ENCODE measurements at regions not wholly inside any gene's neighbourhood (a gene's known extent, or its start where the extent isn't known, plus 50 kb on each side); places are given as distances from the start of the nearest gene placed in this dataset.
"Not testable (repeated sequence)": the region's sequence is repeated elsewhere in the genome, so short reads cannot be mapped to it uniquely, and the experiment has no call there.

DNA sequence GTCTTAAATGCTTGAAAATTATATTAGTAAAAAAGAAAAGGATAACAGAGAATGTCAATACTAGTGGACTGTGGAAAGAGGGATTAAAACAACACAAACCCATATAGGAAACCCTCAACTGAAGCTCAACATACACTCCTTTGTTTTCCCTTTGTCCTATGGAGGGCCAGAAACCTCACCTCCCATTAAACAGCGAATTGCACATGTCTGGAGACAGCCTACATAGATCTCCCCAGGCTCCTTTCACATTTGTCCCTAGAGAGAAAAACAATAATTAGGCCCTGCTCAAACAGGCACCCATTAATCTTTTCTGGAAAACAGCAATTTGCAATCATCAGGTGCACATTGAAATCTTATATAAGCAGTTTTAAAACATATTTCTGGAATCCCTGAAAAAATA, 87.6 kb upstream of the SEMA3D start:
- Histone ChIP-seq H3K9me2 (replicated peaks; ENCODE audit: insufficient read depth, low read length) (no peaks in the 10 kb centered on the region), H3K36me3 (ENCODE audit: low read length) (no peaks in the 10 kb centered on the region), H2AFZ (ENCODE audit: low read depth, low read length, severe bottlenecking) (no peak overlapping the region), H3K27me3 (ENCODE audit: low read length) (no peaks in the 10 kb centered on the region), H3K4me3 (ENCODE audit: insufficient read depth, low read length, poor library complexity, severe bottlenecking) (no peak overlapping the region), H3F3A (ENCODE audit: insufficient read depth) (no peaks in the 10 kb centered on the region), H4K20me1 (ENCODE audit: low read depth, low read length) (no peaks in the 10 kb centered on the region), H3K79me2 (ENCODE audit: insufficient read depth, low read length) (no peaks in the 10 kb centered on the region), H3K27ac (ENCODE audit: low read depth, low read length) (no peak overlapping the region), H3K9me3 (ENCODE audit: insufficient read depth, low read length) (no peaks in the 10 kb centered on the region), H3K9ac (ENCODE audit: low read length) (no peak overlapping the region), H3K4me2 (ENCODE audit: low read depth, low read length, poor library complexity, severe bottlenecking) (no peak overlapping the region)
- TF ChIP-seq, protein P1, sequence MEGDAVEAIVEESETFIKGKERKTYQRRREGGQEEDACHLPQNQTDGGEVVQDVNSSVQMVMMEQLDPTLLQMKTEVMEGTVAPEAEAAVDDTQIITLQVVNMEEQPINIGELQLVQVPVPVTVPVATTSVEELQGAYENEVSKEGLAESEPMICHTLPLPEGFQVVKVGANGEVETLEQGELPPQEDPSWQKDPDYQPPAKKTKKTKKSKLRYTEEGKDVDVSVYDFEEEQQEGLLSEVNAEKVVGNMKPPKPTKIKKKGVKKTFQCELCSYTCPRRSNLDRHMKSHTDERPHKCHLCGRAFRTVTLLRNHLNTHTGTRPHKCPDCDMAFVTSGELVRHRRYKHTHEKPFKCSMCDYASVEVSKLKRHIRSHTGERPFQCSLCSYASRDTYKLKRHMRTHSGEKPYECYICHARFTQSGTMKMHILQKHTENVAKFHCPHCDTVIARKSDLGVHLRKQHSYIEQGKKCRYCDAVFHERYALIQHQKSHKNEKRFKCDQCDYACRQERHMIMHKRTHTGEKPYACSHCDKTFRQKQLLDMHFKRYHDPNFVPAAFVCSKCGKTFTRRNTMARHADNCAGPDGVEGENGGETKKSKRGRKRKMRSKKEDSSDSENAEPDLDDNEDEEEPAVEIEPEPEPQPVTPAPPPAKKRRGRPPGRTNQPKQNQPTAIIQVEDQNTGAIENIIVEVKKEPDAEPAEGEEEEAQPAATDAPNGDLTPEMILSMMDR (IDR thresholded peaks at IDR 0.05; ENCODE audit: insufficient read depth, low read length, poor library complexity, severe bottlenecking) = no peak
- TF ChIP-seq EZH2phosphoT487 (conservative IDR thresholded peaks at IDR 0.05; ENCODE audit: low read length) = no peak

DNA sequence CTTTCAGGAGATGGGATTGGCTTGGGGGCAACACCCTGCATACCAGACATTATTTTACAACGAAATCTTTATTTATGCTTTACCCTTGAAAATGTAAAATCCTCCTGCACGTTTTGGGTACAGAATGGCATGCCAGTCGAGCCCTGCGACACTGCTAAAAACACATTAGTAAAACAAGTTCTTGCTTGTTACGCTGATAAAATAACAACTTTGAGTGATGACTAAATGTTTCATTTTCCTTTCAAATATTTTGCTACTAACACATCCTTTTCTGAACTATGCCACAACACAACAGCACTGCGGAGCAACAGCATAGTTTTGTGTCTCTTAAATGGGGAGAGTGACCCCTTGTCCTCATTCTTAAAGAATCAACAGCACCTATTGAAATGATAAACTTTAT, 76.0 kb upstream of the SEMA3D start:
- Histone ChIP-seq H3K4me3 (ENCODE audit: insufficient read depth, low read length, poor library complexity, severe bottlenecking) (no peak overlapping the region), H3K9me2 (replicated peaks; ENCODE audit: insufficient read depth, low read length) (no peaks in the 10 kb centered on the region), H3K79me2 (ENCODE audit: insufficient read depth, low read length) (no peaks in the 10 kb centered on the region), H3K9me3 (ENCODE audit: insufficient read depth, low read length) (no peaks in the 10 kb centered on the region), H3K9ac (ENCODE audit: low read length) (no peak overlapping the region), H3K4me2 (ENCODE audit: low read depth, low read length, poor library complexity, severe bottlenecking) (no peak overlapping the region), H3K36me3 (ENCODE audit: low read length) (no peaks in the 10 kb centered on the region), H3F3A (ENCODE audit: insufficient read depth) (no peaks in the 10 kb centered on the region), H2AFZ (ENCODE audit: low read depth, low read length, severe bottlenecking) (no peak overlapping the region), H3K27me3 (ENCODE audit: low read length) (no peaks in the 10 kb centered on the region), H4K20me1 (ENCODE audit: low read depth, low read length) (no peaks in the 10 kb centered on the region), H3K27ac (ENCODE audit: low read depth, low read length) (no peak overlapping the region)
- no peak for TF ChIP-seq EZH2phosphoT487 (conservative IDR thresholded peaks at IDR 0.05; ENCODE audit: low read length)
- TF ChIP-seq, protein P1 (IDR thresholded peaks at IDR 0.05; ENCODE audit: insufficient read depth, low read length, poor library complexity, severe bottlenecking) = no peak

DNA sequence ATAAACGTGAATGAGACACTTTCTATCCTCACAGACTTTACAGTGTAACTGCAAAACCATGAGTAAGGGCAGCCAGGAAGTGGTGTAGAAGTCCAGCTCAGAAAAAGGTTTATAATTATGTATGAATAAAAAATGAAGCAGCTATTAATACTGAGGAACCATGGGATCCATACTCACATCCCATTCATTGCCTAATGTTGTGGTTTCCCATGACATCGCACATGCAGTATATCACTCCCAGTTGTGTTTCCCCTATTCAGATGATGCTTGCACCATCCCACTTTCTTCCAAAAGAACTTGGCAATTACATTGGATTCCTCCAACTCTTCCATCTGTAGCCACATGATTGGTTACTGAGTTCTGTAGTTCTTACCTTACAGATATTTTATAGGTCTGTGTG, 74.5 kb upstream of the SEMA3D start:
- Histone ChIP-seq H3F3A (ENCODE audit: insufficient read depth) (no peaks in the 10 kb centered on the region), H4K20me1 (ENCODE audit: low read depth, low read length) (no peaks in the 10 kb centered on the region), H3K27ac (ENCODE audit: low read depth, low read length) (no peak overlapping the region), H3K9me3 (ENCODE audit: insufficient read depth, low read length) (no peaks in the 10 kb centered on the region), H2AFZ (ENCODE audit: low read depth, low read length, severe bottlenecking) (no peak overlapping the region), H3K4me2 (ENCODE audit: low read depth, low read length, poor library complexity, severe bottlenecking) (no peak overlapping the region), H3K9me2 (replicated peaks; ENCODE audit: insufficient read depth, low read length) (no peaks in the 10 kb centered on the region), H3K36me3 (ENCODE audit: low read length) (no peaks in the 10 kb centered on the region), H3K79me2 (ENCODE audit: insufficient read depth, low read length) (no peaks in the 10 kb centered on the region), H3K9ac (ENCODE audit: low read length) (no peak overlapping the region), H3K27me3 (ENCODE audit: low read length) (no peaks in the 10 kb centered on the region), H3K4me3 (ENCODE audit: insufficient read depth, low read length, poor library complexity, severe bottlenecking) (no peak overlapping the region)
- no peak for TF ChIP-seq EZH2phosphoT487 (conservative IDR thresholded peaks at IDR 0.05; ENCODE audit: low read length)
- TF ChIP-seq, protein P1 (IDR thresholded peaks at IDR 0.05; ENCODE audit: insufficient read depth, low read length, poor library complexity, severe bottlenecking) = no peak

DNA sequence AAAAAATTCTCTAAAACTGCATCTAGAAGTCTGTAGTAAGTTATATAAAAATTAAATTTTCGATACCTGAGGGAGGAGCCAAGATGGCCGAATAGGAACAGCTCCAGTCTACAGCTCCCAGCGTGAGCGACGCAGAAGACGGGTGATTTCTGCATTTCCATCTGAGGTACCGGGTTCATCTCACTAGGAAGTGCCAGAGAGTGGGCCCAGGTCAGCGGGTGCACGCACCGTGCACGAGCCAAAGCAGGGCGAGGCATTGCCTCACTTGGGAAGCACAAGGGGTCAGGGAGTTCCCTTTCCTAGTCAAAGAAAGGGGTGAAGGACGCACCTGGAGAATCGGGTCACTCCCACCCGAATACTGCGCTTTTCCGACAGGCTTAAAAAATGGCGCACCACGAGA, 62.9 kb upstream of the SEMA3D start:
- not testable (repeated sequence) for H3F3A ChIP-seq (ENCODE audit: insufficient read depth); H3K4me2 ChIP-seq (ENCODE audit: low read depth, low read length, poor library complexity, severe bottlenecking); H3K79me2 ChIP-seq (ENCODE audit: insufficient read depth, low read length); H3K9me2 ChIP-seq (replicated peaks; ENCODE audit: insufficient read depth, low read length); H3K4me3 ChIP-seq (ENCODE audit: insufficient read depth, low read length, poor library complexity, severe bottlenecking); H3K27ac ChIP-seq (ENCODE audit: low read depth, low read length); H3K9me3 ChIP-seq (ENCODE audit: insufficient read depth, low read length); H4K20me1 ChIP-seq (ENCODE audit: low read depth, low read length); H3K27me3 ChIP-seq (ENCODE audit: low read length); H2AFZ ChIP-seq (ENCODE audit: low read depth, low read length, severe bottlenecking); H3K36me3 ChIP-seq (ENCODE audit: low read length); H3K9ac ChIP-seq (ENCODE audit: low read length)

All from SU-DHL-6 (cell line).